GM21717 (cell line): ENCODE measurements at regions not wholly inside any gene's neighbourhood (a gene's known extent, or its start where the extent isn't known, plus 50 kb on each side); places are given as distances from the start of the nearest gene placed in this dataset.
A peak's percentile ranks its signal among the peaks of the same experiment; 100 is the strongest.
"Not testable (repeated sequence)": the region's sequence is repeated elsewhere in the genome, so short reads cannot be mapped to it uniquely, and the experiment has no call there.

Experiments
- ATAC-seq: cut with Tn5 transposase; IDR thresholded peaks from one replicate; pipeline ENCODE4 v1.9.1; 2021; ENCODE audit warnings: mild to moderate bottlenecking, moderate library complexity; ENCODE audit not compliant: unreplicated experiment

DNA sequence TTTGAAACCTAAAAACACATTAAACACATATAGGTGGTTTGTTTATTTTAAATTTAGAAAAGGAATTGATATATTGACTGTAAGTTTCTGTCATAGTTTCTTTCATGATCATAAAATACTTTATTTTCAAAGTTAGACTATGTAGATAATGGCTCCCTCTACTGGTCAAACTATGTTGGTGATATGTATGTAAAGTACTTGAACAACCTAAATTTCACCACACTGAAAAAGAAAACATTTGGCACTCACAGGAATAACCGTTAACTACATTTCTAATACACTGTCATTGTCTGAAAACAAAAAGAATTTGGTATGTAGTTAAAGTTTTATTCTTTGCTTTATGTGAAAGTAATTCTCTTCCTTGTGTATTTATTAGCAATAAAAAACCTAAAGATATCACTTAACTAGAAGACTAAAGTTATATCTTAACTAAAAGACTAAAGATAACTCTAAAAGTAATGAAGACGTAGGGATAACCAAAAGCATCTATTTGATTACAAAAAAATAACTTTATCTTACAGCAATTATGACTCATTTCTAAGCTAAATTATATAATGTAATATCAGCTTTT lies 427.5 kb downstream of the VGLL3 start:
- ATAC-seq, result peak; percentile 55

DNA sequence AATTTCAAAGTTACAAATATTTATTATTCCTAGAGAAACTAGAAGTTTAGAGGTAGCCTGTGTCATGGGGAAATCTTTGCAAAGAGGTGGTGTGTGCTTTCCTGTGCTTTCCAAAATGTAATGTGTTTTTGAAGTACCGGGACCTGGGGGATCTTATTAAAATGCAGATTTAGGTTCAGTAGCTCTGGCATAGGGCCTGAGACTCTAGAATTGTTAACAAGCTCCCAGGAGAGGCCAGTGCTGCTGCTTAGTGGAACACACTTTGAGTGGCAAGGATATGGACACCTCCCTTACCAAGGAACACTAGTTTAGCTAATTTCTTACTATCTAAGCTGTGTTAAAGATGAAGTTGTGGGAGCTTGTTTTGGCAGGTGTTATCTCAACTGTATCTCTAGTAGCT lies 428.9 kb downstream of the VGLL3 start:
- ATAC-seq, result no peak

DNA sequence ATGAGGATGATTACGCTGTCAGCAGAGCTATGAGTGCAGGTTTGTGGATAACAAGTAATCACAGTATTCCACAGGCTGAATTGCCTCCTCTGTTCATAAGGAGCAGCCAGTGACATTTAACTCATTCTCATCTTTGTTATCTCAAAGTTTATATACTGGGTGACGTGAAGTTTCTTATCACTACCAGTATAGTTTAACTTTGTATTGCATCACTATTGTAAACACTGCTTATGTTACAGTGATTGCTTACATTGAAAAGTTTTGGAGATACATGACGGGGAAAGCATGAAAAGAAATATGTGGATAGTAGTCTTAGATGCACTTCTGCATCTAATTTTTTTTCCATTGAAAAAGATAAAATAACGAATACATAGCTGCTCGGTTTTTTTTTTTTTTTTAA lies 429.7 kb downstream of the VGLL3 start:
- no peak for ATAC-seq

DNA sequence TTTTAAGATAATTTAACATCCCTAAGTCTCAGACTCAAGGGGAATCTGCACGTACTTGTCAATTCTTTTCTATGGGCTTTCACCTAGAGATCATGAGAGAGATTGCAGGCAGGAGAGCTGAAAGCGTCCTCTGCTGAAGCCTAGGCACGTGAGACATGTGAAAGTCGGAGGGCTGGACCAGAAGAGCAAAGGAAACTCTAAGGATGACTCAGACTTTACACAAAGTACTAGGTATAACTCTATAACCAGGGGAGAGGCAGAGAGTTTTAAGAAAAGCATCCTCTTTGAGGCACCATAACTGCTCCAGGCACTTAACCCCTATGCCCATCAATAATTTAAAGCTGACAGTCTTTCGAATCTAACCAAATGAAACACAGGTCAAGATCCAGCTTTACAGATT lies 436.6 kb downstream of the VGLL3 start:
- ATAC-seq, result no peak

DNA sequence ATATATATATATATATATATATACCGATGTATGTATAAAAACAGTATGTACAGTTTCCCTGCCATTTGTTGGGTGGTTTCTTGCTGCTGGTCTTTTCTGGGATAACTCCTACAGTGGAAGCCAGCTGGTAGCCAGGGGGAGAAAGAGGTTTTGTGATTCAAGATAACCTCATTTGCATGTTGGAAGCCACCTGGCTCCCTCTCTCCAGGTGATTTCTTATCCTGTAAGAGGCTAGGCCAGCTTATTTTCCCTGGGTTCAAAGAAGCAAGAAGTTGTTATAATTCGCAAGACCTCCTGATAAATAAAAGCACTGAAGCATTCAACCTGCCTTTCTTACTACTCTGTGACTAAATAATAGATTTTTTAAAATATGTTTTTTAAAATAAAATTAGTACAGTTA lies 443.3 kb downstream of the VGLL3 start:
- ATAC-seq, result no peak

DNA sequence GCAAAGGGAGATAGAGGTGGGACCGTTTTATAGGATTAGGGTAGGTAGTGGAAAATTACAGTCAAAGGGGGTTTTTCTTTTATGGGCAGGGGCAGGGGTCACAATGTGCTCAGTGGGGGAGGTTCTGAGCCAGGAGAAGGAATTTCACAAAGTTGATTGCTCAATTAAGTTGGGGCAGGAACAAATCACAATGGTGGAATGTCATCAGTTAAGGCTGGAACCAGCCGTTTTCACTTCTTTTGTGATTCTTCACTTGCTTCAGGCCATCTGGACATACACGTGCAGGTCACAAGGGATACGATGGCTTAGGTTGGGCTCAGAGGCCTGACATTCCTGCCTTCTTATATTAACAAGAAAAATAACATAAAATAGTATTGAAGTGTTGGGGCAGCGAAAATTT lies 453.8 kb downstream of the VGLL3 start:
- no peak for ATAC-seq

DNA sequence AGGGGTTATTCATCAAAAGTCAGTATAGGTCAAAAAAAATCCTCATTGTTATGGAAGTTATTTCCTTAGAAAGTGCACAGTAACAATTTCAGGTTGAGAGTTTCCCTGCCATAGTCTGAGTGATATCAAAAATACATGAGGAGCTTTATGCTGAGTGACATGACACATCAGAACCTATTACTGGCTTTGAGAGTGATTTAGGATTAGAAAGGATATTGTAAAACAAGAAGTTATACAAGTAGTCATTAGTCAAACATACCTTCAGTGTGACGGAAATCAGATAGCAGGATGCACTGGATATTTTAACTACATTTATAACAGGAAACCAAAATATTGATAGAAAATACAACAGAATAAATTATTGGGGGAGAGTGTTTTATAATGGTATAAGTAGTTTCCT lies 471.1 kb downstream of the VGLL3 start:
- no peak for ATAC-seq

DNA sequence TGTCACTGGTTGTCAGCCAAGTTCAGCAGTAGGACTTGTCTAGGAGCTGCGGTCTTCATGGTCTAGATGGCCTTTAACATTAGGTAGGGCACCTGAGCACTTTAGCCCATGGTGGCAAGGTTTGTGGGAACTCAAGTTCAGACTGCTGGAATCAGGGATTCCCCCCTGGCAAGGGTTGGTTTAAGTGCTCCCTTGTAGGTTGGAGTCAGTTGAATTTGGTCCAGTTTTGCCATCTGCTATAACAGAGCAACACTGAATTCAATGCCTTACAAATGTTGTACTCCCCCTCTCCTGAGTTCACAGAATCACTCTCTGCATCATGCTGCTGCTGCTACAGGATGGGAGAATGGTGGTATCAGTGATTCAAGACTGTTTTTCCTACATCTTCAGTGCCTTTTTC lies 509.3 kb downstream of the VGLL3 start:
- no peak for ATAC-seq

DNA sequence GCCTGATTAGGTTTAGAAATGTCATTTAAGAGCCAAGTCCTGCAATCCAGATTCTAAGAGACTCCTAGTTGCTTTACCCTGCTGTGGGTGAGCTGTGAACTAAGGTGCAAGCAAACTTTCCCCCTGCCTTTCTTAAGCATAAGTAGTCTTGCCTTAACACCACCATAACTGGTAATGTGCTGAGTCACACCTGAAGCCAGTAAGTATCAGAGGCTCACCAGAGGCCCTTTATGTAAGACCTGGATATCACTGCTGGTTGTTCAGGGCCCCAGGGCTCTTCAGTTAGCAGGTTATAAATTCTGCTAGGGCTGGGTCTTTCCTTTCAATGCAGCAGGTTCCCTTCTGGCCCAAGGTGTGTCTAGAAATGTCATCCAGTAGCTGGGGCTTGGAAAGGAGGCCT lies 509.9 kb downstream of the VGLL3 start:
- ATAC-seq, result no peak

DNA sequence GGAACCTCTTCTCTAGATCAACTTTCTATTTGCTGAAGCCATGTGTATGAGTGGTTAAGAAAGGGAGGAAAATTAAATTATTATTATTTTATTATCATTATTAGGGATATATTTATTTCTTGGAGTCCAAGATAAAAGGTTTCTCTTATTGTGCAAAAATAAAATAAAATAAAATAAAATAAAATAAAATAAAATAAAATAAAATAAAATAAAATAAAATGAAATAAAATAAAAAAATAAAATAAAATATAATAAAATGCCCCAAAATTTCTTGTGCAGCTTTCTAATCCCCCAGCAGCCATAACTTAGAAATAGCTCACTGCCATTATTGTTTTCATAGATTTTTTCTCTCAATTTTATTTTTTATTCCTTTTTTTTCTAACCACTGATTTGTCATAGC lies 526.8 kb downstream of the VGLL3 start:
- no peak for ATAC-seq

DNA sequence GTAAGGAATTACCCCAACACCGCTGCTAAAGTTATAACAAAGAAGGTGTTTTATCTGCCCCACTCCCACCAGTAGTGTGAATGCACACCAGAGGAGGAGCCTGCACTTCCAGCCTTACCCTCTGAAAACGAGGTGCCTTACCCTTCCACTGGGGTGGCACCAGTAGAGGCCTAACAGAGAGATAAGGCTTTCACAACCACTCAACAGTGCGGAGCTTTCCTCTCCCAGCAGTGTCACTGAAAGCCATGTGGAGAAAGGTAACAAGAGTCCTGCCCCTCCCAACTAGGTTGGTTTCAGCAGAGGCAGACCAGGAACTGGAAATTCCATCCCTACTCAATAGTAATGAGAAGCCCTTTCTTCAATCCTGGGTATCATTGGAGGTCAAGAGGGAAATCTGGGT lies 539.2 kb downstream of the VGLL3 start:
- ATAC-seq, result no peak

DNA sequence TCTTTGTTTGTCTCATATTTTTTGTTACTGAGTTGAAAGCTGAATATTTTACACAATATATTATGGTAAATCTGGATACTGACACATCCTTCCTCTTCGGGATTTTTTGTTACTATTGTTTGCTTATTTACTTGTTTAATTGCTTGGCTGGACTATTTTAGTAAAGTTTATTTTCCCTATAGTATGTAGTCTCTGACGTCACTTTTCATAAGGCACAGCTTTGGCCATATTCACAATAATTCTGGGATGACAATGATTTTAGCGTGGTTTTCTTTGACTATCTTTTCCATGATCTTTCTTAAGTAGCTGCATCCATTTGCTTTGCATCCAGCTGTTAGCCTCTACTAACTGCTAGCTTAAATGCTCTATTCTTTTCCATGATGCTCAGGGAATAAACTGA lies 552.4 kb downstream of the VGLL3 start:
- no peak for ATAC-seq

DNA sequence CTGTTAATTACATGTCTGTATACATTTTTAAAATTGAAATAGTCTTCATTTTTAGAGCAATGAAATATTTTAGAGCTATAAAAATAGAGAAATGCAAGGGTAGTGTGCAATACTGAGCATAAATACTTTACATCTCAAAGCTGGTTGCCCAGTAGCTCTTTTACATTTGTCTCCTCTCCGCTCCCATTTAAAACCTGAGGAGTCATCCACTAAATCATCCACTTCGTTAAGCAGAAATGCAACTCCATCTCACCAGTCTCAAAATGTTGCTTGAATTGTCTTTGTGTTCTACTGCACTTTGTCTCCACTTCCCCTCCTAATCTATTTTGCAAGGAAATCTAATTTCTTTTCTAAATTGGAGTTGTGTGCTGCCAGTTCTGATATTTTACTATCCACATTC lies 563.6 kb downstream of the VGLL3 start:
- ATAC-seq, result no peak

DNA sequence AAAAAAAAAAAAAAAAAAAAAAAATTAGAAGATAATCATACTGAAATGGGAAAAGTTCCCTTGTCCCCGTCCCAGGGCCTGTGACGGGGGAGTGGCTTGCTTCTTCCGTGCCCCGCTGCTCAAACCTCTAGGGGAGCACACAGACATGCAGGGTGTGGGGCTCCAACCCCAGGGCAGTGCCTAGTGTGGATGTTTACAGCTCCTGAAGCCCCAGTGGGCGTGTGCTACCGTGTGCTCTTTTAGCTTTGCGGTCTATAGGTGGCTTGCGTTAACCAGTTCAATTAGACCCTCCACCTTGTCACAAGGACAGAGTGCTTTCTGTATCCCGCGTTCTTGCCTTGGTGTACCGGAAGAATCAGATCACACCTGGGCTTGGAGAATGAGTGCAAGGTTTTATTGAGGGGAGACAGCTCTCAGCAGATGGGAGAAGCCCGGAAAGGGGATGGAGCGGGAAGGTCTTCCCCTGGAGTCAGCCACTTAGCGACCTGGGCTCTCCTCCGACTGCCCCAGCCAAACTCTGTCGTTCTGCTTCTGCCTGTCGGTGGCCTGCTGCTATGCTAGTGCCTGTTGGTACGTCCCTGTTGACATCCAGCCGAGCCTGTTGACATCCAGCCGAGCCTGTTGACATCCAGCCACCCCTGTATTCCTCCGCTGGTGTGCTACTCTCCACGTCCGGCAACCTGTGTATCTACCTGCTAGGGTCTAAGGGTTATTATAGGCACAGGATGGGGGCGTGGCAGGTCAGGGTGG lies 569.8 kb downstream of the VGLL3 start:
- no peak for ATAC-seq

DNA sequence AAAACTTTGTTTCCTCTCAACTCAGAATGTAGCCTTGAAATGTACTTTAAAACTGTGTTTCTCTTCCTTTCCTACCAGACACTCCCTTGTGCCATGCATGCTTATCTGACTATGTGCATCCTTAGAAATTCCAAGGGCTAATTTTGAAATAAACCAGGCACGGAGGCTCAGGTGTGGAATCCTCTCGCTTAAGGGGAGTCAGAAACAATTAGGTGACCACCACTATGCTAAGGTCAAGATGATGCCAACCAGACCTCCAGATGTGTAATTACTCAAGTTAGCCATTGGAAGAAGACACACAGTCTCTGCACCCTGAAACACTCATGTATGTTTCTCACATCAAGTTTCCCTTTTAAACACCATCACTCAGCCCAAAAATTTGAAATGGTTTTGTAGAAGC lies 572.1 kb downstream of the VGLL3 start:
- no peak for ATAC-seq

DNA sequence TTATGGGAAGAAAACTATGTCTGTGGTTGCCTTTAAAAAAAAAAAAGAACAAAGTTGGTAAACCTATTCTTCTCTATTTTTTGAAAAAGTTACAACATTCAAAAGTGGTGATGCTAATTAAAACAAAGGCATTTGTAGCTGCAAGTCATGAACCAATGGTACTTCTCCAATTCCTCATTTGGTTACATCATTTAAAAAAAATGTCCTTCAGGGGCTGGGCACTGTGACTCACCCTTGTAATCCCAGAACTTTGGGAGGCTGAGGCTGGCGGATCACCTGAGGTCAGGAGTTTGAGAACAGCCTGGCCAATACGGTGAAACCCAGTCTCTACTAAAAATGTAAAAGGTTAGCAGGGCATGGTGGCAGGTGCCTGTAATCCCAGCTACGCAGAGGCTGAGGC lies 574.6 kb downstream of the VGLL3 start:
- no peak for ATAC-seq

DNA sequence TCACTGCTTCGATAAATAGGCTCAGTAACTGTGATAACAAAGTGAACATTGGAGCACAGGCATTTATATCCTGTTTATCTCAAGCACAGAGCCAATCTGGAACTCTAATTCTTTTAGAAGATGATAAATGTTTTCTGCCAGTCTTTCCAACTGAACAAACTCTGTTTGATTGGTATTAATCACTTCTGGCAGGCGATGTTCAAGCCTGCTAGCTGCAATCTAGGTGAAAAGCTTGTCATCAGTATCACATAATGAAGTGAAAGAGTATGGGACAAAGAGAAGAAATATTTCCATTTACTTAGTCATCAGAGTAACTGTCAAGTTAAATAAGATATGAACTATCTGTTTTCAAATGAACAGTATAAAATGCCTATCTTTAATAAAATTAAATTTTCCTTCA lies 577.3 kb downstream of the VGLL3 start:
- no peak for ATAC-seq

DNA sequence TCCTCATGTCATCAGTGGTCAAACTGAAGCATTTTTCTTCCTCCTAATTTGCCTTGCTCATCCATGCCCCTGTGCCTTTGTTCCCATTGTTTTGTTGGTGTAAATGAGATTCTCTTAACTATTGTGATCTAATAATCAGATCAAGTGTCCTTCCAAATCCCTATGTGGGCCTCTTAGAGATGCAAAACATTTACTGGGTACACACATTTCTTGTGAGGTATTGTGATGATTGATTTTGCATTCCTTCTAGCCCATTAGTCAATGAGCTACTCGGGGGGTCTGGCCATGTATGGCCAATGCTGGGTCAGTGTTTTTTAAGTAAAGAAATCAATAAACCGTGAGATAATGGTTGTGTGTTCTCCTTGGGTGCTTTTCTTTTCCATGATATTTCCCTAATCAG lies 580.4 kb downstream of the VGLL3 start:
- no peak for ATAC-seq

DNA sequence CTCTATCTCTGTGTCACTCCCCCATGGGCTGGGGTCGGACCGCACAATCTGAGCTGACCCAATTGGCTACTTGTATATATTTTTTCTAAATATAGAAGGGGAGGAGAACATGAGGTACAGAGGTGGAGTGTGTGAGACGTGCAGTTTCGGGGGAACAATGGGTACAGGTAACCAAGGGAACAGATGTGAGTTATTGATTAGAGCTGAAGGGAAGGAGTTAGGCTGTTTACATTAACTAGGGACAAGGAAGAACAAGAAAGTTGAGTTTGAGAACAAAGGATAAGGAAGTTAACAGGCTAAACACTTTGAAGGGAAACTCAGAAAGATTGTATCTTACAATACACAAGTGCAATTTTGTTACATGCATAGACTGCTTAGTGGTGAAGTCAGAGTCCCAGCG lies 601.2 kb downstream of the VGLL3 start:
- ATAC-seq, result not testable (repeated sequence)

DNA sequence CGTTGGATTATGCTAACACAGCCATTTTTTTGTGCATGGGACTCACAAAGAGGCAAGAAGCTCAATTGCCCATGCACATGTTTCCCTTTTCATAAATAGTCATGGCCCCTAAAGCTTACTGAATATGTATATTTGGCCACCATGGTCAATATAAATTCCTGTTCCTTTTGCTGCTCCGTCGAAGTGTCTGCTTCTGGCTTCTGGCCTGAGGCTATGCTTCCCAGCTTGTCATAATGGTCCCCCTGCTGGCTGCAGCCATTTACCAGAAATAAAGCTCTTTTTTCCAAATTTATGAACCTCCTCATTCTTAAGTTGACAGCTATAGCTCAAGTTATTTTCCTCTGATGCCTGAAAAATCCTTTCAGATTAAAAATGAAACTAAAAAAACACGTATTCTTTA lies 602.1 kb downstream of the VGLL3 start:
- ATAC-seq, result no peak

DNA sequence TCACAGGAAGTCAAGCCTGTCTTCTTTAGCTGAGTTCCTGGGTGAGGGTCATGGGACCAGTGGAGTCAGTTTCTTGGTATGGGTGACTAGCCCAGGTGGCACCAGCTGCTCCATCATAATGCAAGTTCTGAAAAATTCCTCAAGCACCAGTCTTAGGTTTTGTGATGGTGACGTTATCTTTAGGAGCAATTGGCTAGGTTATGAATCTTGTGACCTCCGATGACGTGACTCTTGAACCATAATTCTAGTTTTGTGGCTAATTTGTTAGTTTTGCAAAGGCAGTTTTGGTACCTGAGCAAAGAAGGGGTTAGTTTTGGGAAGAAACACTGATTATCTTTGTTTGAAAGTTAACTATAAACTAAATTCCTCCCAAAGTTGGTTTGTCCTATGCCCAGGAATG lies 608.4 kb downstream of the VGLL3 start:
- no peak for ATAC-seq

DNA sequence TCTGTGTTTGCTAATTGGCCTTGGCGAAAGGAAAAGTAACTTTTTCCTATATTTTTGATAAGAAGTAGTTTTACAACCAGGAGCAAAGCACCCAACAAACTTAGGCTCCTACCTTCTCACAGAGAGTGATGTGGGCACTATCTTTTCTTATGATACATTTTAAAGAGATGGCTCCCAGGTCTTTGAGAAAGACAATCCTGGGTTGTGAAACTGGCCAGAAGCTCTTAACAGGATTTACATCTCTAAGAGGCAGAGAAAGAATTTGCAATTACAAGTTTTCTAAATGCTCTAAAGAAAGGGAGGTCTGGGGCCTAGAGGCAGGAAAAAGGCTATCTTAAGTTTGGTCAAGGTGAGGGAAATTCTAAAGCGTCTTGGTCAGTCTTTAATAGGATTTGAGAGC lies 609.7 kb downstream of the VGLL3 start:
- ATAC-seq, result no peak

DNA sequence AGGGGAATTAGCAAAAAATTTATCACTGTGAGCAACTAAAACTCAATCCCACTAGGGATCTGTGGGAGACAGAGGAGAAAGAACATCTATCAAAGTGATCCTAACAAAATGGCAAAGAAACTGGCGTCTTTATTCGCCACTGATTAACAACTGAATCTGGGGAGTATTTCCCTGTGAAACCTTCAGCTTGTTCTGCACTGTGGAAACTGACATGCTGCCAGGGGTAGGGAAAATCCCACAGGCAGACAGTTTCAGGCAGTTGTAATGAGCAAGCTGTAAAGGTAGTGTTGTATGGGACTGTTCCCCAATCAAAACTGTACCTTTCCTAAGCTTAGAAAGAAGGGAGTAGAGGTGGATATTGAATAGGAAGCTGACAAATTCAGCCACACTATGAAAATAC lies 611.7 kb downstream of the VGLL3 start:
- ATAC-seq, result no peak
